Ectodermal cell (in vitro differentiated cells): ENCODE measurements at regions not wholly inside any gene's neighbourhood (a gene's known extent, or its start where the extent isn't known, plus 50 kb on each side); places are given as distances from the start of the nearest gene placed in this dataset.

Experiments used
- H3K27ac ChIP-seq: 2 replicates; pipeline ENCODE4 v1.7.0; 2013; ENCODE audit warnings: mild to moderate bottlenecking, low read depth, low read length; ENCODE audit not compliant: insufficient read depth, poor library complexity, severe bottlenecking
- H3K27me3 ChIP-seq: 2 replicates; pipeline ENCODE4 v1.7.0; 2013; ENCODE audit warnings: mild to moderate bottlenecking, low read length; ENCODE audit not compliant: insufficient read depth, control insufficient read depth, poor library complexity, severe bottlenecking
- H3K36me3 ChIP-seq: one replicate; pipeline ENCODE4 v1.7.0; 2013; ENCODE audit warnings: low read length; ENCODE audit not compliant: control insufficient read depth, insufficient read depth
- H3K4me1 ChIP-seq: one replicate; pipeline ENCODE4 v1.7.0; 2013; ENCODE audit warnings: low read length; ENCODE audit not compliant: control insufficient read depth, insufficient read depth
- H3K4me3 ChIP-seq: 2 replicates; pipeline ENCODE4 v1.7.0; 2013; ENCODE audit warnings: low read depth, low read length, control low read depth; ENCODE audit not compliant: insufficient read depth
- H3K9me3 ChIP-seq: 2 replicates; pipeline ENCODE4 v1.7.0; 2013; ENCODE audit warnings: mild to moderate bottlenecking, low read length, moderate library complexity; ENCODE audit not compliant: control insufficient read depth
- WGBS, 2 experiments: methylation state at CpG; one replicate each; pipeline ENCODE4 v1.1.7; 2013; ENCODE audit warnings: missing lambda C conversion rate in 2 of 2; 5-methylcytosine and 5-hydroxymethylcytosine counted together

GRCh38 chr12:84696281-84696680 is 216.3 kb downstream of the SLC6A15 start:
- no peaks in the 10 kb centered on the region for H3K4me1 ChIP-seq
- H3K9me3 ChIP-seq = no peaks in the 10 kb centered on the region
- H3K4me3 ChIP-seq = no peak overlapping the region
- no peaks in the 10 kb centered on the region for H3K27me3 ChIP-seq
- whole genome bisulfite sequencing, 2 experiments = 100% methylated on average over 1 of the region's 2 CpGs; no CpG with 5 or more reads in 1 of the 2 experiments
- no peaks in the 10 kb centered on the region for H3K36me3 ChIP-seq
- no peak overlapping the region for H3K27ac ChIP-seq

GRCh38 chr12:84694116-84694515 is 218.5 kb downstream of the SLC6A15 start:
- H3K4me3 ChIP-seq = no peak overlapping the region
- no peaks in the 10 kb centered on the region for H3K9me3 ChIP-seq

GRCh38 chr12:84692071-84692470 is 220.5 kb downstream of the SLC6A15 start:
- no peaks in the 10 kb centered on the region for H3K27me3 ChIP-seq
- no peaks in the 10 kb centered on the region for H3K4me1 ChIP-seq
- no peak overlapping the region for H3K4me3 ChIP-seq
- H3K27ac ChIP-seq = no peak overlapping the region
- no peaks in the 10 kb centered on the region for H3K9me3 ChIP-seq
- no peaks in the 10 kb centered on the region for H3K36me3 ChIP-seq

More at GRCh38 chr12:84694116-84694515, 218.5 kb downstream of the SLC6A15 start:
- H3K27ac ChIP-seq = no peak overlapping the region
- no peaks in the 10 kb centered on the region for H3K36me3 ChIP-seq
- no peaks in the 10 kb centered on the region for H3K4me1 ChIP-seq
- H3K27me3 ChIP-seq = no peaks in the 10 kb centered on the region

DNA sequence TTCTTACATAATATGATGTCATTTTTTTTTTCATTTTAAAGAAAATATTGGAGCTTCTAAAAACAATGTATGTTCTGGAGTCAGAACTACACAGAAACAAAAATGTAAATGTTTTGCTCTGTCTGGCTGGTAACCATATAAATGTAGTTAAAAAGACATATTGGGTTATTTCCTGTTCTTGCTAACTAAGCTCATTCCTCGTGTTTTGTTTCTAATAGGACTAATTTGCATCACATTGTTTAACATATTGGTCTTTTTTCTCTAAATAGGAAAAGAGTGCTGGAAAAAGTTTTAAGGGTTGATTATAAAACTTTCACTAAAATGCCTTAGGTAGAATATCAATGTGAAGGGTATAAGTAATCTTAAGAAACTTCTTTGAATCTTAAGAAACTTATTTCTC is 221.3 kb downstream of the SLC6A15 start:
- Histone ChIP-seq H3K4me1 (no peaks in the 10 kb centered on the region), H3K27me3 (no peaks in the 10 kb centered on the region), H3K27ac (no peak overlapping the region), H3K4me3 (no peak overlapping the region), H3K36me3 (no peaks in the 10 kb centered on the region), H3K9me3 (no peaks in the 10 kb centered on the region)
- WGBS, 2 experiments = 40 to 43% methylated on average over 1 of the region's 1 CpG

GRCh38 chr12:84689638-84690037 is 223.0 kb downstream of the SLC6A15 start:
- Histone ChIP-seq H3K27ac (no peak overlapping the region), H3K36me3 (no peaks in the 10 kb centered on the region), H3K4me3 (no peak overlapping the region), H3K4me1 (no peaks in the 10 kb centered on the region), H3K9me3 (no peaks in the 10 kb centered on the region), H3K27me3 (no peaks in the 10 kb centered on the region)
- WGBS, 2 experiments = 94% methylated on average over 8 of the region's 9 CpGs

DNA sequence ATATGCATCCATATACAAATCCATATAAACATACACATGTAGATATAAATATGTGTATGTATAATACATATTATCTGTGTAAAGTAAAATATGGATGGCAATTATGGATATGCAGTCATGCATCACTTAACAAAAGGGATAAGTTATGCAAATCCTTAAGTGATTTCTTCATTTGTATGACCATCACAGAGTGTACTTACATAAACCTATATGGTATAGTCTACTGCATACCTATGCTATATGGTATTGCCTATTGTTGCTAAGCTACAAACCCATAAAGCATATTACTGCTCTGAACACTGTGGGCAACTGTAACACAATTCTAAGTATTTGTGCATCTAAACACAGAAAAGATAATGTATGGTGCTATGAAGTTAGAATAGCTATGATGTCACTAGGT is 227.2 kb downstream of the SLC6A15 start:
- no peaks in the 10 kb centered on the region for H3K27me3 ChIP-seq
- no peaks in the 10 kb centered on the region for H3K36me3 ChIP-seq
- H3K4me3 ChIP-seq = no peak overlapping the region
- no peaks in the 10 kb centered on the region for H3K9me3 ChIP-seq
- no peaks in the 10 kb centered on the region for H3K4me1 ChIP-seq
- H3K27ac ChIP-seq = no peak overlapping the region

DNA sequence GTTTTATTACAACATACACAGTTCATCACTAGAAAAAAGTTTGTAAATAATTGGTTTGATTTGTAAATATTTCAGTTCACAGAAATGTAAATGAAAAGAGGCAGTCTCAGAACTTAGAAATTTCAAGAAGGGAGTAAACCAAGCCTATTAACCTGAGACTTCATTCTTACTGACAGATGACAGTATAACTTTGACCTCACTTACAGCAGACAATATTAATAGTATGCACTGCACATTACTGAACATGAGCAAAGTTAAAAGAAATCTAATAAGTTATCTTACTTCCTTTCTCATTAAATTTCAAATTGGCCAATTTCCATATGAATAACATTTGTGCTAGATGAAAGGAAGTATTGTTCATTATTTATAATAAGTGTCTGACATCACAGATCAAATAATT is 235.8 kb downstream of the SLC6A15 start:
- H3K27ac ChIP-seq = no peak overlapping the region
- H3K4me3 ChIP-seq = no peak overlapping the region
- H3K4me1 ChIP-seq = no peaks in the 10 kb centered on the region
- H3K9me3 ChIP-seq = no peaks in the 10 kb centered on the region
- no peaks in the 10 kb centered on the region for H3K27me3 ChIP-seq
- H3K36me3 ChIP-seq = no peaks in the 10 kb centered on the region

- no peaks in the 10 kb centered on the region for H3K4me1 ChIP-seq
- H3K9me3 ChIP-seq = no peaks in the 10 kb centered on the region
- H3K27ac ChIP-seq = no peak overlapping the region
- no peaks in the 10 kb centered on the region for H3K36me3 ChIP-seq
- H3K27me3 ChIP-seq = no peaks in the 10 kb centered on the region
- no peak overlapping the region for H3K4me3 ChIP-seq
Observed at GRCh38 chr12:84661786-84662185, 250.8 kb downstream of the SLC6A15 start.

DNA sequence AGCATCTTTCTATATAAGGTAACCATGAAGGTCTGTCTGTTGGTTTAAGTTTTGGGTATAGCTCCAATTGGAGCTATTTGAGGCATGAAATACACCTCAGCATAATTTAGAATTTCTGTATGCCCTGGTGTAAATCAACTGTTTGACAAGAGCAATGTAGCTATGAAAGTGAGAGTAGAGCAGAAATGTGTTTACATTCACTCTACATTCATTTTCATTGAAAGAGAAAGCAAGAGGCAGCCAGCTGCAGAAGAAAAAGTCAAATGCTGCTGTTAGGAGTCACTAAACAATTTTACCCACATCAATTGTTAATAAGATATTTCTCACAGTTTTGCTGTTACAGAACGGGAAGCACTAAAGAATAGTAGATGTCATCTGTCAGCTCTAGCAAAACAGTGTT is 252.5 kb downstream of the SLC6A15 start:
- H3K27ac ChIP-seq = no peak overlapping the region
- WGBS, 2 experiments = 88 to 100% methylated on average over 1 of the region's 1 CpG
- no peak overlapping the region for H3K4me3 ChIP-seq
- no peaks in the 10 kb centered on the region for H3K9me3 ChIP-seq
- no peaks in the 10 kb centered on the region for H3K27me3 ChIP-seq
- no peaks in the 10 kb centered on the region for H3K4me1 ChIP-seq
- H3K36me3 ChIP-seq = no peaks in the 10 kb centered on the region

DNA sequence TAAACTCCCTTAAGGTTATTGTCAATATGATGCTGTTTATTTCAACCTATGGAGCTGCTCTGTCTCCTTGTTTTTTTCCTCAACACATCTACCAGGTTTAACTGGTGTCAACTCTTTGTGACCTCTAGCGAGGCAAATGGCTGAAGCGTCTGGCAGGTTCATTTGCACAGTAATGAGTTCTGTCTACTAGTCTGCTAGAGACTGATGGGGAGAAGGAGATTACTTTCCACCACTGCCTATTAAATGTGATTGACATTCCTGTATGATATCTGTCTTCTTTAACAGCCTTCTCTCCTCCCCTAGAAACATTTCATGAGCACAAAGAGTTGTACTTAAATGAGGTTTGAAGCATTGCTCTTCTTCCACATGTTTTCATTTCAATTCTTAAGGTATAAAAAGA is 253.7 kb downstream of the SLC6A15 start:
- no peaks in the 10 kb centered on the region for H3K4me1 ChIP-seq
- H3K9me3 ChIP-seq = no peaks in the 10 kb centered on the region
- H3K27ac ChIP-seq = no peak overlapping the region
- H3K27me3 ChIP-seq = no peaks in the 10 kb centered on the region
- no peaks in the 10 kb centered on the region for H3K36me3 ChIP-seq
- H3K4me3 ChIP-seq = no peak overlapping the region
- WGBS, 2 experiments = 54 to 59% methylated on average over 2 of the region's 2 CpGs

DNA sequence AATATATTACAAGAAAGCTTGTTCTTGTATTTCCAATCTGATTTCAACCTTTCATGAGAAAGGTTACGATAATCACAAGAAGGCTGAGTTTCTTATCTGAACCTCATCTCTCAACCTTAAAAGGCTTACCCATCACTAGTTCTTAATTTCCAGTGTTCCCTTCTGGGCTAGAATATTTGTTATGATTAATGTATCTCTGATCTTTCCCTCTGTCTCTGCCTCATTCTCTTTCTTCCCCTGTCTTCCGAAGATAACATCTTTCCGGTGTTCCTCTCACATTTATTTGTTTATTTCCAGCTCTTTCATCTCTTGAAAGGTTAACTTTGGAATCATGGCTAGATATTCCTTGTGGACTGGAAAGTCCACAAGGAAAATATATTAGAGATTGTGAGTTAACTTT is 255.9 kb downstream of the SLC6A15 start:
- Histone ChIP-seq H3K36me3 (no peaks in the 10 kb centered on the region), H3K4me3 (no peak overlapping the region), H3K9me3 (no peaks in the 10 kb centered on the region), H3K27ac (no peak overlapping the region), H3K27me3 (no peaks in the 10 kb centered on the region), H3K4me1 (no peaks in the 10 kb centered on the region)
- 67 to 86% methylated on average over 1 to 3 of the region's 3 CpGs for WGBS, 2 experiments
